GM18873 (cell line): ENCODE measurements at regions not wholly inside any gene's neighbourhood (a gene's known extent, or its start where the extent isn't known, plus 50 kb on each side); places are given as distances from the start of the nearest gene placed in this dataset.
"Not testable (repeated sequence)": the region's sequence is repeated elsewhere in the genome, so short reads cannot be mapped to it uniquely, and the experiment has no call there.

Experiments
- ATAC-seq: cut with Tn5 transposase; IDR thresholded peaks from one replicate; pipeline ENCODE4 v1.9.1; 2021; ENCODE audit warnings: mild to moderate bottlenecking, moderate library complexity, moderate number of reproducible peaks; ENCODE audit not compliant: unreplicated experiment, low FRiP score

DNA sequence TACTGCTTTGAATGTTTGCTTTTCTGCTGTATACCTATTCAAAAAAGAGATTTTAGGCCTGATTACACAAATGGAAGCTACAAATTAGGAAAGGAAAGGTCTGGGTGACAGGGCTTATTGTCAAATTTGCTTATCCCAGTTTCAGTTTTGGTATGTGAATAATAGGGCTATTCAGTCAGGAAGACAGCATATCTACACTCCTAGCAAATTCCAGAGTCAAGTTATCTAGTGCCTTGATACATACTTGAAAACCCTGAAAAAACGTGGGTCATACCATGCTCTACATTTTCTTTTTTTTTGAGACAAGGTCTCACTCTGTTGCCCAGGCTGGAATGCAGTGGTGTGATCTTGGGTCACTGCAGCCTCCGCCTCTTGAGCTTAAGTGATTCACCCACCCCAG is 59.2 kb upstream of the CCDC180 start:
- ATAC-seq = not testable (repeated sequence)

- no peak for ATAC-seq
These were observed 63.9 kb upstream of the CCDC180 start for GRCh38 chr9:97243606-97244005.

DNA sequence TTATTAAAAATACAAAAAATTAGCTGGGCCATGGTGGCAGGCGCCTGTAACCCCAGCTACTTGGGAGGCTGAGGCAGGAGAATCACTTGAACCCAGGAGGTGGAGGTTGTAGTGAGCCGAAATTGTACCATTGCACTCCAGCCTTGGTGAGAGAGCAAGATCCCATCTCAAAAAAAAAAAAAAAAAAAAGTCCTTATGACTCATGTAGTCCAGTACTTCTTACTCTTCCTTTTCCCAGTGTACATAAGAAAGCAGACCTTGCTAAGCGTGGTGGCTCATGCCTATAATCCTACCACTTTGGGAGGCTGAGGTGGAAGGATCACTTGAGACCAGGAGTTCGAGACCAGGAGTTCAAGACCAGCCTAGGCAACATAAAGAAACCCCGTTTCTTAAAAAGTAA is 66.0 kb upstream of the CCDC180 start:
- ATAC-seq = not testable (repeated sequence)

DNA sequence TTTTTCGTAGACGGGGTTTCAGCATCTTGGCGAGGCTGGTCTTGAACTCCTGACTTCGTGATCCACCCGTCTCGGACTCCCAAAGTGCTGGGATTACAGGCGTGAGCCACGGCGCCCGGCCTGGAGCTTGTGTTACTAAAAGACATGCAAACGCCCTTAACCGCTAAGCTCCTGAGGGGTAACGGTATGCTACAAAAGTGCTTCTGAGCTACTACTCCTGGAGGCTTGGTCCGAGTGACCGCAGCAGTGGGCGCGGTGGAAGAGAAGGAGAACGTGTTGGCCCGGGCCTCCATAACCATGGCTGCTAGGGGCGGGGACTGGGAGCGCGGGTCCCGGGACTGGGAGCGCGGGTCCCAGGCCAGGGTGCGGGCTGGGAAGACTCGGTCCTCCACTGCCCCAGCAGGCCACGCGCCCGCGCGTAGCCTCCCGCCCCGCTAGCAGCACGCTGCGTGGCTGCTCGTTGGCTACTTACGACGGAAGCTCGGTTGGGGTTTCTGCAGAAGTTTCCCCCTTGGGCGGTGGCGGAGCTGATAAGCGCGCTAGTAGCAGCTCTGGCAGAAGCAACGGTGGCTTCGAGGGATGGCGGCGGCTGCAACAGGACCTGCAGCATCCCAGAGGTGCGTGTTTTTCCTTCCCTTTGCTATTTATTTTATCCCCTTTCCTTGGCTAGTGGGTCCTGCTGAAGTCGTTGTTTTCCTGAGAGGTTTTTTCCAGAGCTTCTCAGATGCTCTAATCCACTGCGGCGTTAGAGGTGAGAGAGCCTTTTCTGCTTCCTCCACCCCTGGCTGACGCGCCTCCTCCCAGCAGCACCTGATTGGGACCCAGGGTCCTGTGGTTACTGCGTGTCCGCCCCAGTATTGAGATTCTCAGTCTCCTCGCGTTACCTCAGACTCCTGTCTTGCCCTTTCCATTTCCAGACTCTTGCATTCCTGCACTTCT is 69.2 kb upstream of the CCDC180 start:
- peak; percentile 83 for ATAC-seq

DNA sequence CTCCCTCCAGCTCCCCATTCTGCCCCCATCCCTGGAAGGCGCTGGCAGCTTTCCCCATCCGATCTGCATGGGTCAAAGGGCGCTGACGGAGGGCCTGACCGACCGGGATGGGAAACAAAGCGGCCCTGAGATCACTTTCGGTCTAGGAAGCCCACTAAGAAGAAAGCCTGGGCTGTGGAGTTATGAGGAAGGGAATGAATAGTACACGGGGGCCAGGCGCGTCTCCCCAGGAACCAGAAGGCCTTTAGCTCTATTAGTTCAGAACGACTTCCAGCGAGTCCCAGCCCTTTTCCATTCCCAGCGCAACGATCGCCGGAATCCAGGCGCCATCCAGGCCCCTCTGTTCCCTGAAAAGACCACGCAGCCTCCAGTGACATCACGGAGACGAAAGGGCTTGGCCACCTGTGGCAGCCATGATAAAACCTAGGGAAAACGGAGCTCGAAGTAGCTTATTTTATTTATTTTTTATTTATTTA is 70.1 kb upstream of the CCDC180 start:
- ATAC-seq = no peak

GRCh38 chr9:97233009-97233400 is 74.5 kb upstream of the CCDC180 start:
- ATAC-seq = not testable (repeated sequence)

- ATAC-seq = not testable (repeated sequence)
These were observed 75.1 kb upstream of the CCDC180 start for GRCh38 chr9:97232060-97233008.

- ATAC-seq = not testable (repeated sequence)
These were observed 85.1 kb upstream of the CCDC180 start for GRCh38 chr9:97222393-97222792.

GRCh38 chr9:97221478-97222355 is 85.7 kb upstream of the CCDC180 start:
- ATAC-seq = not testable (repeated sequence)

DNA sequence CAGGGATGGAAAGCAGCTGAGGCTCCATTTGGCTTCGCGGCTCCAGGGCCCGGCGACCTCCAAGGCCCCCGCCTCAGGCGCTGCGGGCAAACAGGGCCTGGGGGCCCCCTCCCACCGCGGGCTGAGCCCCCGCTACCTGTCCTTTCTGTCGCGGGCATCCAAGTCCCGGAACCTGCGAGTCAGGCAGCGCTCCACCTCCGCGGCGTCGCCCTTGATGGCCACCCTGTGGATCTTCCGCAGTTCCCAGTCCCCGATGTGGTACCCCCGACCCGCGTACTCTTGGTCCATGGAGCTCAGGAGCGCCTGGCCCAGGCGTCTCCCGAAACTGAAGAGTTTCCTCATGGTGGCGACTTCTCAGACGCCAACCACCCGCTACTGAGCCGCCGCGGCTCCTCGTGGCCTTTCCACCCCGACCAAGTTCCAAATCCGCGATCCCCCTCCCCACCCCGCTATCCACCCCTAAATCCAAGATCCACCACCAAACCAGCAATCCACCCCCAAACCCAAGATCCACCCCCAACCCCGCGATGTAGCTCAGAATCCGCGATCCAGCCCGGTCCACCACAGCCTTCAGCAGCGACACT is 86.5 kb upstream of the CCDC180 start:
- ATAC-seq = no peak

GRCh38 chr9:97220396-97220795 is 87.1 kb upstream of the CCDC180 start:
- ATAC-seq = not testable (repeated sequence)

- not testable (repeated sequence) for ATAC-seq
These were observed 87.9 kb upstream of the CCDC180 start for GRCh38 chr9:97219443-97220140.

GRCh38 chr9:97215127-97215526 is 92.3 kb upstream of the CCDC180 start:
- ATAC-seq = not testable (repeated sequence)

DNA sequence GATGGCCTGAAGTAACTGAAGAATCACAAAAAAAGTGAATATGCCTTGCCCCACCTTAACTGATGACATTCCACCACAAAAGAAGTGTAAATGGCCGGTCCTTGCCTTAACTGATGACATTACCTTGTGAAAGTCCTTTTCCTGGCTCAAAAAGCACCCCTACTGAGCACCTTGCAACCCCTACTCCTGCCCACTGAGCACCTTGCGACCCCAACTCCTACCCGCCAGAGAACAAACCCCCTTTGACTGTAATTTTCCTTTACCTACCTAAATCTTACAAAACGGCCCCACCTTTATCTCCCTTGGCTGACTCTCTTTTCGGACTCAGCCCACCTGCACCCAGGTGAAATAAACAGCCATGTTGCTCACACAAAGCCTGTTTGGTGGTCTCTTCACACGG is 92.9 kb upstream of the CCDC180 start:
- not testable (repeated sequence) for ATAC-seq

DNA sequence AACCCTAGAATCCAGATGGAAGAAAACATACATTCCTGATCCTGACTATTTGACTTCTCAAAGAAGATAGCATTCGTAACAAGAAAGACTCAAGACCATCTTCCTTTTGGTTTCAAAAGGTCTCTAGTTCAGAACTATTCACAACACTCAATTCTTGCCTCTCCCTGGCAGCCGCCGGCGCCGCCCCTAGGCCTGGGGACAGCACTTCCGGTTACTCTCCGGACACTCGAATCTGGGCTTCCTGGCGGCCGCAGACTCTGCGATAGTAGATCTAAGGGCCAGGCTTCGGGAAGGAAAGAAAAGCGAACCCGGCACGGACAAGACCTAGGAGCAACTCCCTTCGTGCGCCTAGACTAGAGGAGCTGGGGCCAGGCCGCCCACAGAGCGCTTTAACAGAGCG is 107.8 kb upstream of the CCDC180 start:
- ATAC-seq = not testable (repeated sequence)

GRCh38 chr9:97193767-97194166 is 113.7 kb upstream of the CCDC180 start:
- ATAC-seq = not testable (repeated sequence)

- ATAC-seq = no peak
These were observed 118.9 kb upstream of the CCDC180 start for GRCh38 chr9:97188545-97188944.

DNA sequence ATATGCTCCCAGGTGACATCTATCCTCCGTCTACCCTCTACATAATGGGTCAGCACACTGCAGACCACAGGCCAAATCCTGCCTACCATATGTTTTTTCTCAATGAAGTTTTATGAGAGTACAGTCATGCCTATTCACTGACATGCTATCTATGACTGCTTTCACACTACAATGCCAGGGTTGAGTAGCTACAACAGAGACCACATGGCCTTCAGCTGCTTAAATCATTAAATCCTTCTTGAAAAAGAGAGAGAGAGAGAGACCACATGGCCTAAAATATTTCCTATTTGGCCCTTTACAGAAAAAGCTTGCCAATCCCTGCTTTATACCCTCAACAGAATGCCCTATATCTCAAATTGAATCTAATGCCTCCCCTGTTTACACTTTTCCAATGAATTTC is 119.8 kb upstream of the CCDC180 start:
- not testable (repeated sequence) for ATAC-seq

DNA sequence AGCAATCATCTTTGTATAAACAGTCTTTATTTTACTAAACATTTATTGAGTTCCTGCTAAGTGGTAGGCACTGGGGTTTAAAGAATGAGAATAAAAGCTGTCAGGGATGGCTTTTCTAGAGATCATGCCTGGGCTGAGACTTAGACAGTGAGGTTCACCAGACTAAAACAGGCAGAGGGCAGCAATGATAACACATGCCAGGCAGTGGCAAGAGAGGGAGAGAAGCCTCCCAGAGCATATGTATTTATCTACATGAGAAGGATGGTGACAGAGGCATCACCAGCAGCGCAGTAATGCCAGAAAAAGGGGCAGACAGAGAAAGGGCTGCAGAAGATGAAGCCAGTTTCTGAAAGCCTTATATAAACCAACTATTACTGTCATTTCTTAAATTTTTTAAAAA is 121.0 kb upstream of the CCDC180 start:
- ATAC-seq = no peak
